Activated CD4-positive, alpha-beta T cell treated with anti-CD3 and anti-CD28 coated beads for 36 hours (primary cell): ENCODE measurements at regions not wholly inside any gene's neighbourhood (a gene's known extent, or its start where the extent isn't known, plus 50 kb on each side); places are given as distances from the start of the nearest gene placed in this dataset.
"Not testable (repeated sequence)": the region's sequence is repeated elsewhere in the genome, so short reads cannot be mapped to it uniquely, and the experiment has no call there.

Experiments
- ATAC-seq: fragments of 200-7000 bp; cut with Tn5 transposase; one replicate; pipeline ENCODE4 v1.10.0; 2021; ENCODE audit warnings: mild to moderate bottlenecking, moderate library complexity
- CTCF ChIA-PET: fragments of 350-600 bp; sonication (Branson Sonifier 250); formaldehyde crosslinking; loops from one replicate; lab custom pipeline; 2021; ENCODE audit warnings: antibody characterized with exemption; lab: Charles Lee
- POLR2A ChIA-PET: fragments of 350-600 bp; sonication (Branson Sonifier 250); formaldehyde crosslinking; loops from one replicate; lab custom pipeline; 2021; ENCODE audit warnings: antibody characterized with exemption, inconsistent platforms; lab: Charles Lee
- DNase-seq: peaks from one replicate; pipeline ENCODE4 v3.0.0-alpha.2; 2020
- H3K27ac Mint-ChIP-seq: one replicate; pipeline ENCODE4 v1.8.0; 2021; ENCODE audit warnings: mixed read lengths
- H3K27me3 Mint-ChIP-seq: one replicate; pipeline ENCODE4 v1.8.0; 2021; ENCODE audit warnings: mixed read lengths
- H3K36me3 Mint-ChIP-seq: one replicate; pipeline ENCODE4 v1.8.0; 2021; ENCODE audit warnings: low read depth, mixed read lengths
- H3K4me1 Mint-ChIP-seq: one replicate; pipeline ENCODE4 v1.8.0; 2021; ENCODE audit warnings: mixed read lengths
- H3K4me3 Mint-ChIP-seq: one replicate; pipeline ENCODE4 v1.8.0; 2021; ENCODE audit warnings: mild to moderate bottlenecking, moderate library complexity, mixed read lengths
- H3K9me3 Mint-ChIP-seq: one replicate; pipeline ENCODE4 v1.8.0; 2021; ENCODE audit warnings: low read depth, mixed read lengths
- intact Hi-C, 2 experiments: fragments of 100-400 bp; cut with DNase I in 1 of 2; cut with micrococcal nuclease in 1 of 2; formaldehyde crosslinking; loops; one replicate each; pipeline versions ENCODE4 v1.14.2 to v1.15.1; 2022 to 2024; cut with DNase I, micrococcal nuclease

- CTCF ChIA-PET: interaction anchor here (1.0 to 2.8 kb wide), 3 partner anchors 13 to 89 kb away, joined by 3 to 13 read pairs (median 4); no protein-coding TSS in a partner anchor
- no peak overlapping the region for H3K4me3 Mint-ChIP-seq
- H3K36me3 Mint-ChIP-seq: no peaks in the 10 kb centered on the region
- H3K27ac Mint-ChIP-seq: no peak overlapping the region
- DNase-seq (no peak), ATAC-seq (no peak)
- intact Hi-C loops: no loop called here
- POLR2A ChIA-PET: interaction anchor here (0.6 kb wide), 1 partner anchor 793 kb away, joined by 3 read pairs; no protein-coding TSS in a partner anchor
- no peaks in the 10 kb centered on the region for H3K9me3 Mint-ChIP-seq
- H3K27me3 Mint-ChIP-seq: peaks cover 9% of the 10 kb centered on the region
- H3K4me1 Mint-ChIP-seq: no peaks in the 10 kb centered on the region
Observed at GRCh38 chr2:204161886-204162285, 225.3 kb downstream of the ICOS start.

GRCh38 chr2:204166961-204167360 is 230.4 kb downstream of the ICOS start:
- DNase-seq: no peak
- intact Hi-C loops: no loop called here
- ChIA-PET POLR2A (no interaction called here), CTCF (interaction anchor here (4.0 kb wide), 1 partner anchor 10 kb away, joined by 26 read pairs; no protein-coding TSS in a partner anchor)
- Mint-ChIP-seq H3K36me3 (no peaks in the 10 kb centered on the region), H3K9me3 (no peaks in the 10 kb centered on the region), H3K27me3 (peaks cover under 1% of the 10 kb centered on the region), H3K4me1 (no peaks in the 10 kb centered on the region), H3K27ac (no peak overlapping the region), H3K4me3 (no peak overlapping the region)
- ATAC-seq: no peak

- H3K27me3 Mint-ChIP-seq, H3K9me3 Mint-ChIP-seq, intact Hi-C loops, H3K36me3 Mint-ChIP-seq, H3K4me1 Mint-ChIP-seq, H3K27ac Mint-ChIP-seq, POLR2A ChIA-PET, H3K4me3 Mint-ChIP-seq, DNase-seq, ATAC-seq: not testable (repeated sequence)
- CTCF ChIA-PET: interaction anchor here (1.9 to 4.0 kb wide), 2 partner anchors 9 to 27 kb away, joined by 5 to 26 read pairs; no protein-coding TSS in a partner anchor
Observed at GRCh38 chr2:204167670-204168069, 231.1 kb downstream of the ICOS start.

DNA sequence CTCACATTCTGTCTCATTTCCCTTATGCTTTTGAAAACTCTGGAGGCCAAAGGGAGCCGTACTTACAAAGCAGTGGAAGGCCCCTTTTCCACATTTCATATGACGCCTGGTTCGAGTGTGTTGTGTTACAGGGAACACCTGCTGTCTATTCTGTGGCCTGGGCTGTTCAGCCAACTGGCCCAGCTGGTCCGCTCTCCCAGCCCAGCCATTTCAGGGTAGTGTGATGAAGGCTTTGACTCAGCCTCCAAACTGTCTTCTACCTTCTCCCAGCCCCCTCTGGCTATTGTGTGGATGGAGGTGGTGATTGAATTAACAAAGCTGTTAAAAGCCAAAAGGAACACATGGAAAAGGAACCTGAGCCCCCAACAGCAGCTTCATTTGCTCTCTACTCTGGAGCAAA is 233.8 kb downstream of the ICOS start:
- ATAC-seq: no peak
- H3K27me3 Mint-ChIP-seq: no peaks in the 10 kb centered on the region
- H3K4me1 Mint-ChIP-seq: no peaks in the 10 kb centered on the region
- H3K9me3 Mint-ChIP-seq: no peaks in the 10 kb centered on the region
- ChIA-PET POLR2A (interaction anchor here (0.6 kb wide), 1 partner anchor 11 kb away, joined by 3 read pairs; no protein-coding TSS in a partner anchor), CTCF (interaction anchor here (1.1 to 2.2 kb wide), 3 partner anchors 8 to 97 kb away, joined by 3 to 8 read pairs (median 3); no protein-coding TSS in a partner anchor)
- DNase-seq: no peak
- no peaks in the 10 kb centered on the region for H3K36me3 Mint-ChIP-seq
- H3K27ac Mint-ChIP-seq: no peak overlapping the region
- H3K4me3 Mint-ChIP-seq: no peak overlapping the region
- intact Hi-C loops: no loop called here

- intact Hi-C loops: no loop called here
- no peaks in the 10 kb centered on the region for H3K36me3 Mint-ChIP-seq
- H3K9me3 Mint-ChIP-seq: no peaks in the 10 kb centered on the region
- CTCF ChIA-PET: interaction anchor here (0.7 to 1.6 kb wide), 4 partner anchors 30 to 196 kb away, joined by 3 to 4 read pairs (median 4); no protein-coding TSS in a partner anchor
- H3K27ac Mint-ChIP-seq: no peak overlapping the region
- no peaks in the 10 kb centered on the region for H3K27me3 Mint-ChIP-seq
- DNase-seq (no peak), ATAC-seq (no peak)
- POLR2A ChIA-PET: interaction anchor here (0.6 kb wide), 1 partner anchor 337 kb away, joined by 4 read pairs; no protein-coding TSS in a partner anchor
- no peaks in the 10 kb centered on the region for H3K4me1 Mint-ChIP-seq
- no peak overlapping the region for H3K4me3 Mint-ChIP-seq
Observed at GRCh38 chr2:204171432-204172144, 235.0 kb downstream of the ICOS start.

GRCh38 chr2:204172145-204172600 is 235.6 kb downstream of the ICOS start:
- intact Hi-C loops: no loop called here
- no peaks in the 10 kb centered on the region for H3K9me3 Mint-ChIP-seq
- no peaks in the 10 kb centered on the region for H3K27me3 Mint-ChIP-seq
- POLR2A ChIA-PET: interaction anchor here (0.6 kb wide), 1 partner anchor 337 kb away, joined by 4 read pairs; no protein-coding TSS in a partner anchor
- no peaks in the 10 kb centered on the region for H3K36me3 Mint-ChIP-seq
- H3K4me3 Mint-ChIP-seq: no peak overlapping the region
- DNase-seq (no peak), ATAC-seq (no peak)
- CTCF ChIA-PET: interaction anchor here (0.7 to 1.6 kb wide), 4 partner anchors 31 to 196 kb away, joined by 3 to 4 read pairs (median 4); no protein-coding TSS in a partner anchor
- peaks cover 3% of the 10 kb centered on the region for H3K4me1 Mint-ChIP-seq
- H3K27ac Mint-ChIP-seq: no peak overlapping the region

- peaks cover 5% of the 10 kb centered on the region for H3K27me3 Mint-ChIP-seq
- H3K4me1 Mint-ChIP-seq: peaks cover 8% of the 10 kb centered on the region
- CTCF ChIA-PET: interaction anchor here (1.5 to 8.0 kb wide), 2 partner anchors 29 to 101 kb away, joined by 8 to 137 read pairs; no protein-coding TSS in a partner anchor
- DNase-seq: no peak
- no peak overlapping the region for H3K27ac Mint-ChIP-seq
- intact Hi-C loops: no loop called here
- ATAC-seq: no peak
- H3K4me3 Mint-ChIP-seq: no peak overlapping the region
- H3K36me3 Mint-ChIP-seq: no peaks in the 10 kb centered on the region
- no peaks in the 10 kb centered on the region for H3K9me3 Mint-ChIP-seq
- POLR2A ChIA-PET: no interaction called here
Observed at GRCh38 chr2:204174034-204174433, 237.5 kb downstream of the ICOS start.

GRCh38 chr2:204175552-204176271 is 239.1 kb downstream of the ICOS start:
- Mint-ChIP-seq H3K36me3 (no peaks in the 10 kb centered on the region), H3K27ac (no peak overlapping the region), H3K9me3 (no peaks in the 10 kb centered on the region), H3K4me3 (no peak overlapping the region), H3K27me3 (peaks cover 5% of the 10 kb centered on the region), H3K4me1 (peaks cover 8% of the 10 kb centered on the region)
- CTCF ChIA-PET: interaction anchor here (0.7 to 8.0 kb wide), 8 partner anchors 9 to 421 kb away, joined by 4 to 137 read pairs (median 26); no protein-coding TSS in a partner anchor
- no peak for DNase-seq
- intact Hi-C loops: no loop called here
- no peak for ATAC-seq
- POLR2A ChIA-PET: no interaction called here

GRCh38 chr2:204176306-204176705 is 239.7 kb downstream of the ICOS start:
- Mint-ChIP-seq H3K9me3 (no peaks in the 10 kb centered on the region), H3K4me1 (peaks cover 8% of the 10 kb centered on the region), H3K4me3 (no peak overlapping the region), H3K27me3 (peaks cover 5% of the 10 kb centered on the region), H3K36me3 (no peaks in the 10 kb centered on the region), H3K27ac (no peak overlapping the region)
- ChIA-PET POLR2A (no interaction called here), CTCF (interaction anchor here (0.6 to 8.0 kb wide), 11 partner anchors 9 to 422 kb away, joined by 3 to 137 read pairs (median 17); no protein-coding TSS in a partner anchor)
- DNase-seq (no peak), ATAC-seq (no peak)
- intact Hi-C loops: no loop called here

GRCh38 chr2:204177251-204177976 is 240.9 kb downstream of the ICOS start:
- H3K27me3 Mint-ChIP-seq: peaks cover 7% of the 10 kb centered on the region
- peak; percentile 50 for ATAC-seq
- ChIA-PET CTCF (interaction anchor here (0.6 to 8.0 kb wide), 48 partner anchors 8 to 1865 kb away, joined by 3 to 137 read pairs (median 5); no protein-coding TSS in a partner anchor), POLR2A (no interaction called here)
- H3K36me3 Mint-ChIP-seq: no peaks in the 10 kb centered on the region
- H3K9me3 Mint-ChIP-seq: no peaks in the 10 kb centered on the region
- H3K27ac Mint-ChIP-seq: no peak overlapping the region
- no peak overlapping the region for H3K4me3 Mint-ChIP-seq
- H3K4me1 Mint-ChIP-seq: peaks cover 8% of the 10 kb centered on the region
- no peak for DNase-seq
- intact Hi-C loops: no loop called here
